ENCODE measurements at regions not wholly inside any gene's neighbourhood (a gene's known extent, or its start where the extent isn't known, plus 50 kb on each side); places are given as distances from the start of the nearest gene placed in this dataset.

DNA sequence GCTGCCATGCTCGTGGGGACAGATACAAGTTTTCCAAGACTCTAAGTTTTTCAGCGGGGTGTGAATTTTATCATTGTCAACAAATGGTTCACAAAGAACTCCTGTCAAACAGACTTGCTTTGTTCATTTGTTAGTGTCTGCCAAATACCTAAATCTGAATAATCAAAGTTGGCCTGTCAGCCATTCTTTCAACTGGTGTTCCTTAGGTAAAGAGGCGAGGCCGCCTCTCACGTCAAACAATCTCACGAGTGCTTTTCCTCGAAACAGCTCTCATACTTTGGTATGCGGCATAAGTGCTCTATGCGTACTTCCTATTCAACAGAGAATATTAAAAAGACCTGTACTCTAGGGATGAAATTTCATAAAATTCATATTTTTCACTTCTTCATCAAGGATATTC lies 51.4 kb upstream of the KANK4 start:
- DNase-seq (ENCODE audit: low read depth, low spot score), result no peak

- no peak for DNase-seq (ENCODE audit: low read depth, low spot score)
Observed at GRCh38 chr1:62371375-62371774, 52.1 kb upstream of the KANK4 start.

GRCh38 chr1:62373221-62373620 lies 54.0 kb upstream of the KANK4 start:
- no peak for DNase-seq (ENCODE audit: low read depth, low spot score)

DNA sequence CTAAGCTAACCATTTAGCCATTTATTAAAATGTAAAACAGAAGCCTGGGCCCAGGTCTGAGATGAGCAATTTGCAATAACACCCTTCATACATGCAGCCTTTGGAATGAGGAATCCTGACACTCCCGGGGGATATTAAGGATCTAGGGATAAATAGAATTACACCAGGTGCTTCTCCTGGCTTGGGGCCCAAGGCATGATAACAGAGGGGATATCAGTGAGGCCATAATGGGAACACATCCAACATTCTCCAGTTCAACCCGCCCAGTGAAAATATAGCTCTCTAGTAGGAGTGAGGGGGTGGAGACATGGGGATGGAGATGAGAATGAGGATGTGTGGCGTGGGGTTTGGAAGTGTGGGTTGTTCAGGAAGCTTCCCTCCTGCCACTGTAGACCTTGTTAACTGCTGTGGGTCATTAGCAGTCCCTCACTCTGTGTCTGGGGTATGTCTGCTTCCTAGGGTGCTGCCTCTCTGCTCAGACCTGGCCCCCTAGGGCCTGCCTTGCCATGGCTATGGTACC lies 57.9 kb upstream of the KANK4 start:
- DNase-seq (ENCODE audit: low read depth, low spot score), result no peak

DNA sequence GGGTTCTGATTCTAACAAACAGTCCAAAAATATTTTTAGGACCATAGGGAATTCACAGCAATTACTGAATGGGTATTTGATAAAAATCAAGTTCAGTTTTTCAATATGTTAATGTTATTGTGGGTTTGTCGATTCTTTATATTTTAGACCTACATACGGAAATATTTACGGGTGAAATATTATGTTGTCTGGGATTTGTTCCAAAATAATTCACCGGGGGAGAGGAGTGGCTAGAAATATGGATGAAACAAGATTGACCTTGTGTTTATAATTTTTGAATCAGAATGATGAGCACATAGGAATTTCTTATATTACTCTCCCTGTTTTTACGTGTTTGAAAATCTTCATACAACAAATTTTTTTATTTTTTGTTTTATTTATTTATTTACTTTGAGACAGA lies 56.7 kb upstream of the USP1 start:
- no peak for DNase-seq (ENCODE audit: low read depth, low spot score)

- no peak for DNase-seq (ENCODE audit: low read depth, low spot score)
Observed at GRCh38 chr1:62381831-62382657, 54.8 kb upstream of the USP1 start.

GRCh38 chr1:62382658-62382955 lies 54.2 kb upstream of the USP1 start:
- no peak for DNase-seq (ENCODE audit: low read depth, low spot score)

DNA sequence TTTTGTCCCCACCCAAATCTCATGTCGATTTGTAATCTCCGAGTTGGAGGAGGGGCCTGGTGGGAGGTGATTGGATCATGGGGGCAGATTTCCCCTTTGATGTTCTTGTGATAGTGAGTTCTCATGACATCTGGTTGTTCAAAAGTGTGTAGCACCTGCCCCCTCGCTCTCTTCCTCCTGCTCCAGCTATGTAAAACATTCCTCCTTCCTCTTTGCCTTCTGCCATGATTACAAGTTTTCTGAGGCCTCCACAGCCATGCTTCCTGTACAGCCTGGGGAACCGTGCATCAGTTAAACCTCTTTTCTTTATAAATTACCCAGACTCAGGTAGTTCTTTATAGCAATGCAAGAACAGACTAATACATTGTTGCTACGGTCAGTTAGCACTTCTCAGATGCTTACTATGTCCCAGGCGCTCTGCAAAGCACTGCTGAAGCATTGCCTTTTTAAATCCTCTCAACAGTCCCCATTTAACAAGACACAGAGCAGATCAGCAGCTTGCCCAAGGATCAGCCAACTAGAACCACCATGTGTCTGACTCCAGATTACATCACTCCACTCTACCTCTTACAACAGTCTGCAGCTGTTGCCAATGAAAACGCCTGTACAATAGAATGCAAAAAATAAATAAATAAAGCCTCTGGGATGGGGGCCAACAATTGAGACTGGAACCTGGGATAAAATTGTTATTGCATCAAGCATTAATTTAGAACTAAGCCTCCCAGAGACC lies 52.4 kb upstream of the USP1 start:
- peak; percentile 27 for DNase-seq (ENCODE audit: low read depth, low spot score)

- DNase-seq (ENCODE audit: low read depth, low spot score), result no peak
Observed at GRCh38 chr1:62385923-62386322, 50.9 kb upstream of the USP1 start.

GRCh38 chr1:62386351-62387121 lies 50.3 kb upstream of the USP1 start:
- no peak for DNase-seq (ENCODE audit: low read depth, low spot score)

Data from brain pericyte (primary cell).